SK-N-SH (cell line): ENCODE measurements at regions not wholly inside any gene's neighbourhood (a gene's known extent, or its start where the extent isn't known, plus 50 kb on each side); places are given as distances from the start of the nearest gene placed in this dataset.

ENCODE experiments used
- CTCF ChIA-PET: fragments of 300-600, 350-600 bp; formaldehyde crosslinking; extraction: SDS; loops from one replicate; lab custom pipeline; 2021; lab: Yijun Ruan, JAX
- POLR2A ChIA-PET: fragments of 350-600 bp; sonication (Branson Sonifier 250); formaldehyde crosslinking; extraction: SDS; loops from one replicate; lab custom pipeline; 2020; ENCODE audit warnings: antibody characterized with exemption, inconsistent platforms; lab: Yijun Ruan, JAX
- DNase-seq: peaks from one replicate; pipeline ENCODE4 v3.0.0; 2012
- H2AFZ ChIP-seq: fragments of 200-600 bp; sonication (generic); 2 replicates; pipeline ENCODE4 v1.8.1; 2016; ENCODE audit warnings: antibody characterized with exemption, mild to moderate bottlenecking, low read depth
- H3F3A ChIP-seq: fragments of 200-600 bp; sonication (generic); replicated peaks from 2 replicates; pipeline ENCODE3; 2016; ENCODE audit warnings: antibody characterized with exemption, mild to moderate bottlenecking; ENCODE audit not compliant: insufficient read depth
- H3K27ac ChIP-seq, 2 experiments: fragments of 200-500 bp in 1 of 2; fragments of 200-600 bp in 1 of 2; sonication (Bioruptor generic) in 1 of 2; sonication (generic), shearing (Covaris generic) in 1 of 2; 2 replicates each; pipeline versions ENCODE4 v1.5.1 to v1.6.1; 2014 to 2016; ENCODE audit warnings: low read depth in 2 of 2, inconsistent platforms in 1 of 2, low read length in 1 of 2, mild to moderate bottlenecking in 1 of 2, mixed read lengths in 1 of 2
- H3K27me3 ChIP-seq: fragments of 200-600 bp; sonication (generic), shearing (Covaris generic); 2 replicates; pipeline ENCODE4 v1.6.1; 2016; ENCODE audit warnings: mixed run types; ENCODE audit not compliant: insufficient read depth
- H3K36me3 ChIP-seq, 2 experiments: fragments of 200-500 bp in 1 of 2; fragments of 200-600 bp in 1 of 2; sonication (Bioruptor generic) in 1 of 2; sonication (generic) in 1 of 2; replicated peaks in 1 of 2; 2 replicates each; pipeline versions ENCODE3 to v1.5.1; 2014 to 2016; ENCODE audit warnings: low read length in 1 of 2, mild to moderate bottlenecking in 1 of 2; ENCODE audit not compliant: insufficient read depth in 2 of 2, control insufficient read depth in 1 of 2
- H3K4me1 ChIP-seq, 2 experiments: fragments of 200-500 bp in 1 of 2; fragments of 200-600 bp in 1 of 2; sonication (Bioruptor generic) in 1 of 2; sonication (generic), shearing (Covaris generic) in 1 of 2; 2 replicates each; pipeline versions ENCODE4 v1.5.1 to v1.6.1; 2014 to 2016; ENCODE audit warnings: low read depth in 1 of 2, low read length in 1 of 2, mixed run types in 1 of 2; ENCODE audit not compliant: insufficient read depth in 2 of 2, control insufficient read depth in 1 of 2
- H3K4me2 ChIP-seq: fragments of 200-600 bp; sonication (generic), shearing (Covaris generic); 2 replicates; pipeline ENCODE4 v1.6.1; 2017; ENCODE audit warnings: mixed run types
- H3K4me3 ChIP-seq, 2 experiments: fragments of 200-500 bp in 1 of 2; fragments of 200-600 bp in 1 of 2; sonication (Bioruptor generic) in 1 of 2; sonication (generic), shearing (Covaris generic) in 1 of 2; 2 replicates each; pipeline versions ENCODE4 v1.5.1 to v1.8.1; 2014 to 2016; ENCODE audit warnings: low read depth in 2 of 2, inconsistent platforms in 1 of 2, low read length in 1 of 2, mild to moderate bottlenecking in 1 of 2, mixed read lengths in 1 of 2, moderate library complexity in 1 of 2
- H3K79me2 ChIP-seq: fragments of 200-600 bp; sonication (generic); 2 replicates; pipeline ENCODE4 v1.8.1; 2017; ENCODE audit warnings: mild to moderate bottlenecking; ENCODE audit not compliant: insufficient read depth
- H3K9ac ChIP-seq: fragments of 200-600 bp; sonication (generic); 2 replicates; pipeline ENCODE4 v1.6.1; 2017; ENCODE audit warnings: mixed run types
- H3K9me2 ChIP-seq: fragments of 200-600 bp; sonication (generic); 2 replicates; pipeline ENCODE4 v1.6.1; 2017; ENCODE audit warnings: mixed run types
- H3K9me3 ChIP-seq: fragments of 200-600 bp; sonication (generic); 2 replicates; pipeline ENCODE4 v1.6.1; 2017; ENCODE audit warnings: mixed run types, mild to moderate bottlenecking, moderate library complexity
- H4K20me1 ChIP-seq: fragments of 200-600 bp; sonication (generic); 2 replicates; pipeline ENCODE4 v1.6.1; 2017; ENCODE audit warnings: mild to moderate bottlenecking, mixed run types; ENCODE audit not compliant: insufficient read depth
- EP300 ChIP-seq, 2 experiments: IDR thresholded peaks; 2 replicates each; pipeline versions ENCODE4 v1.4.0 to v1.6.1; 2012; ENCODE audit warnings: borderline replicate concordance in 1 of 2, low read depth in 1 of 2, low read length in 1 of 2
- EZH2phosphoT487 ChIP-seq: fragments of 200-600 bp; sonication (generic); IDR thresholded peaks from 2 replicates; pipeline ENCODE4 v1.6.1; 2017; ENCODE audit warnings: low read depth, mixed run types, mild to moderate bottlenecking, antibody characterized with exemption, moderate library complexity, borderline replicate concordance
- FOXJ3 ChIP-seq: sonication (generic); formaldehyde crosslinking; IDR thresholded peaks from 2 replicates; pipeline ENCODE4 v1.5.1; 2020; ENCODE audit warnings: mild to moderate bottlenecking, missing genetic modification reagents
- FOXM1 ChIP-seq: IDR thresholded peaks from 2 replicates; pipeline ENCODE4 v1.4.0; 2012; ENCODE audit warnings: low read depth, mild to moderate bottlenecking
- GATA2 ChIP-seq: sonication (generic); formaldehyde crosslinking; IDR thresholded peaks from 2 replicates; pipeline ENCODE4 v1.5.0; 2020; ENCODE audit warnings: mild to moderate bottlenecking, missing genetic modification reagents
- IRF3 ChIP-seq: fragments of 150-350 bp; IDR thresholded peaks from 2 replicates; pipeline ENCODE4 v1.6.1; 2016; ENCODE audit warnings: mild to moderate bottlenecking, low read depth, low read length
- JUND ChIP-seq: IDR thresholded peaks from 2 replicates; pipeline ENCODE4 v1.4.0; 2012
- MXI1 ChIP-seq: IDR thresholded peaks from 2 replicates; pipeline ENCODE4 v1.6.1; 2012; ENCODE audit warnings: mild to moderate bottlenecking, low read depth, low read length, improper control_type of control experiment
- NFIC ChIP-seq: IDR thresholded peaks from 2 replicates; pipeline ENCODE4 v1.4.0; 2012; ENCODE audit warnings: borderline replicate concordance
- NRF1 ChIP-seq: IDR thresholded peaks from 2 replicates; pipeline ENCODE4 v1.6.1; 2012; ENCODE audit warnings: low read depth, mild to moderate bottlenecking, low read length
- POLR2AphosphoS5 ChIP-seq: IDR thresholded peaks from 2 replicates; pipeline ENCODE4 v1.6.1; 2012; ENCODE audit warnings: low read depth, low read length
- REST ChIP-seq: IDR thresholded peaks from 2 replicates; pipeline ENCODE4 v1.6.1; 2012; ENCODE audit warnings: mild to moderate bottlenecking, low read depth, low read length, moderate library complexity
- RFX5 ChIP-seq: IDR thresholded peaks from 2 replicates; pipeline ENCODE4 v1.6.1; 2012; ENCODE audit warnings: mild to moderate bottlenecking, improper control_type of control experiment, low read length
- RXRA ChIP-seq: IDR thresholded peaks from 2 replicates; pipeline ENCODE4 v1.4.0; 2012; ENCODE audit warnings: low read depth, mild to moderate bottlenecking, borderline replicate concordance
- TAF1 ChIP-seq: IDR thresholded peaks from 2 replicates; pipeline ENCODE4 v1.6.1; 2012; ENCODE audit warnings: low read depth, mild to moderate bottlenecking, low read length, moderate library complexity, borderline replicate concordance
- USF2 ChIP-seq: fragments of 150-350 bp; IDR thresholded peaks from 2 replicates; pipeline ENCODE4 v1.6.1; 2017; ENCODE audit warnings: antibody characterized with exemption, low read length, low read depth, borderline replicate concordance
- YY1 ChIP-seq: IDR thresholded peaks from 2 replicates; pipeline ENCODE4 v1.4.0; 2012; ENCODE audit warnings: low read depth, mild to moderate bottlenecking
- ZBTB33 ChIP-seq: IDR thresholded peaks from 2 replicates; pipeline ENCODE4 v1.4.0; 2012; ENCODE audit warnings: low read depth, borderline replicate concordance
- WGBS: methylation state at CpG from one replicate; pipeline ENCODE4 v1.1.6; 2017; ENCODE audit warnings: low lambda C conversion rate; 5-methylcytosine and 5-hydroxymethylcytosine counted together
- TF ChIP-seq, protein P1 (sequence below): IDR thresholded peaks from 2 replicates; pipeline ENCODE4 v1.4.0; 2012; ENCODE audit warnings: low read depth, borderline replicate concordance
- TF ChIP-seq, protein P2 (sequence below): IDR thresholded peaks from 2 replicates; pipeline ENCODE4 v1.4.0; 2012; ENCODE audit warnings: low read depth
- TF ChIP-seq, protein P3 (sequence below): IDR thresholded peaks from 2 replicates; pipeline ENCODE4; 2012

GRCh38 chr5:167812871-167813270 lies 478.6 kb upstream of the WWC1 start (continued):
- no peak for TF ChIP-seq IRF3

GRCh38 chr5:167813389-167813788 lies 478.1 kb upstream of the WWC1 start:
- CTCF ChIA-PET, result no interaction called here
- Histone ChIP-seq H3K9me2 (no peaks in the 10 kb centered on the region), H3K9ac (no peak overlapping the region), H3F3A (no peaks in the 10 kb centered on the region), H3K4me2 (no peak overlapping the region), H3K4me1 (peaks cover 0 to 13% of the 10 kb centered on the region in 2 experiments; a peak in 1 of 4 replicates)
- DNase-seq, result no peak
- TF ChIP-seq FOXM1 (no peak), ZBTB33 (no peak), RFX5 (no peak), REST (no peak), POLR2AphosphoS5 (no peak), YY1 (no peak), USF2 (no peak), FOXJ3 (CRISPR knock-in tag) (no peak), TAF1 (no peak), NRF1 (no peak), EZH2phosphoT487 (no peak), GATA2 (CRISPR knock-in tag) (no peak), MXI1 (no peak), JUND (no peak), NFIC (no peak), RXRA (no peak), EP300 (IDR thresholded peaks at IDR 0.05; ENCODE audit: borderline replicate concordance in 1 of 2, low read depth in 1 of 2, low read length in 1 of 2) (no peak)
- TF ChIP-seq, protein P1, sequence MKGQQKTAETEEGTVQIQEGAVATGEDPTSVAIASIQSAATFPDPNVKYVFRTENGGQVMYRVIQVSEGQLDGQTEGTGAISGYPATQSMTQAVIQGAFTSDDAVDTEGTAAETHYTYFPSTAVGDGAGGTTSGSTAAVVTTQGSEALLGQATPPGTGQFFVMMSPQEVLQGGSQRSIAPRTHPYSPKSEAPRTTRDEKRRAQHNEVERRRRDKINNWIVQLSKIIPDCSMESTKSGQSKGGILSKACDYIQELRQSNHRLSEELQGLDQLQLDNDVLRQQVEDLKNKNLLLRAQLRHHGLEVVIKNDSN, result no peak
- TF ChIP-seq, protein P2, sequence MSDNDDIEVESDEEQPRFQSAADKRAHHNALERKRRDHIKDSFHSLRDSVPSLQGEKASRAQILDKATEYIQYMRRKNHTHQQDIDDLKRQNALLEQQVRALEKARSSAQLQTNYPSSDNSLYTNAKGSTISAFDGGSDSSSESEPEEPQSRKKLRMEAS, result no peak
- TF ChIP-seq, protein P3, sequence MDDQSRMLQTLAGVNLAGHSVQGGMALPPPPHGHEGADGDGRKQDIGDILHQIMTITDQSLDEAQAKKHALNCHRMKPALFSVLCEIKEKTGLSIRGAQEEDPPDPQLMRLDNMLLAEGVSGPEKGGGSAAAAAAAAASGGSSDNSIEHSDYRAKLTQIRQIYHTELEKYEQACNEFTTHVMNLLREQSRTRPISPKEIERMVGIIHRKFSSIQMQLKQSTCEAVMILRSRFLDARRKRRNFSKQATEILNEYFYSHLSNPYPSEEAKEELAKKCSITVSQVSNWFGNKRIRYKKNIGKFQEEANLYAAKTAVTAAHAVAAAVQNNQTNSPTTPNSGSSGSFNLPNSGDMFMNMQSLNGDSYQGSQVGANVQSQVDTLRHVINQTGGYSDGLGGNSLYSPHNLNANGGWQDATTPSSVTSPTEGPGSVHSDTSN, result no peak
- TF ChIP-seq, all 33 proteins: peak for 0
- H3K36me3 ChIP-seq, result no peaks in the 10 kb centered on the region
- no peaks in the 10 kb centered on the region for H3K27me3 ChIP-seq
- H3K79me2 ChIP-seq, result no peaks in the 10 kb centered on the region
- no peaks in the 10 kb centered on the region for H4K20me1 ChIP-seq
- H3K9me3 ChIP-seq, result no peaks in the 10 kb centered on the region
- H3K27ac ChIP-seq, result no peak overlapping the region
- 57% methylated on average over 2 of the region's 2 CpGs for WGBS
- POLR2A ChIA-PET, result no interaction called here
- H2AFZ ChIP-seq, result no peak overlapping the region
- no peak overlapping the region for H3K4me3 ChIP-seq
